NCI-H1930 (cell line): ENCODE measurements at regions not wholly inside any gene's neighbourhood (a gene's known extent, or its start where the extent isn't known, plus 50 kb on each side); places are given as distances from the start of the nearest gene placed in this dataset.

Experiments used
- DNase-seq, 2 experiments: peaks; one replicate each; lab custom pipeline; 2025; lab: John Stamatoyannopoulos, UW

DNA sequence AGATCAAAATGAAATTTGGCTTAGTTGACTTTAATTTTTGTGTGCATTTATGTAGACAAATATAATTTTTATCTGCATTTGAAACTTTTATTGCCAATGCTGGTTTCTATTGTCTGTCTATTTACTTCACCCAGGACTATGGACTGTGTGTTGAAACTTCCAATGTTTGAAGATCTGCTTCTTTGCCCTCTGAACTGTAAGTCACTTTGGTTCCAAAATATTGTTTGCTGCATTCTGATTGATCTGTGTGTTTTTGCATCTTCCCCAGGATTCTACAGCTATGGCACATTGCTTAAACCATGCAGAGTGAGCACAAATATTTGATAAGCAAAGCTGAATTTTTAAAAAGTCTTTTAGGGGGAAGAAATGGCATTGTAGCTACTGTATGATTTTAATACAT, 131.0 kb upstream of the SOX5 start:
- DNase-seq: no peak

- DNase-seq: no peak
Measured at GRCh38 chr12:24079083-24079482, 129.6 kb upstream of the SOX5 start.

- DNase-seq: no peak
Measured at GRCh38 chr12:24078318-24078765, 128.9 kb upstream of the SOX5 start.

DNA sequence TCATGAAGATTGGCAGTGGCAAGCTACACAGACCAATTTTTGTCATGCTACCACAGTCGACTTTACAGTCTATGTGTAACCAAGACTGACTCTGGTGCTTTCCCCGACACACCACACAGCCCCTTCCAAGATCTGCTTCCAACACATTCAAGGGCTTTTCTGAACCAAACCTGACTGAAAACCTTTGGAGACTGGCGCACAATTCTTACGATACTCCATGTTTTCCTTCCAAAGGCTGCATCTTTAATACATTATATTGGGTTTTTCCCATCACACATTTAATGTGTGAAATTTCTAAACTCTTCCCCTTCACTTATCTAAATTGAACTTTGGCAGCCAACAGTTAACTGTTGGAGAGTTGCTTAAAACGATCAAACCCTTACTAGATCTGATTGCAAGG, 127.7 kb upstream of the SOX5 start:
- no peak for DNase-seq

- DNase-seq: no peak
Measured at GRCh38 chr12:24075650-24076049, 126.2 kb upstream of the SOX5 start.

DNA sequence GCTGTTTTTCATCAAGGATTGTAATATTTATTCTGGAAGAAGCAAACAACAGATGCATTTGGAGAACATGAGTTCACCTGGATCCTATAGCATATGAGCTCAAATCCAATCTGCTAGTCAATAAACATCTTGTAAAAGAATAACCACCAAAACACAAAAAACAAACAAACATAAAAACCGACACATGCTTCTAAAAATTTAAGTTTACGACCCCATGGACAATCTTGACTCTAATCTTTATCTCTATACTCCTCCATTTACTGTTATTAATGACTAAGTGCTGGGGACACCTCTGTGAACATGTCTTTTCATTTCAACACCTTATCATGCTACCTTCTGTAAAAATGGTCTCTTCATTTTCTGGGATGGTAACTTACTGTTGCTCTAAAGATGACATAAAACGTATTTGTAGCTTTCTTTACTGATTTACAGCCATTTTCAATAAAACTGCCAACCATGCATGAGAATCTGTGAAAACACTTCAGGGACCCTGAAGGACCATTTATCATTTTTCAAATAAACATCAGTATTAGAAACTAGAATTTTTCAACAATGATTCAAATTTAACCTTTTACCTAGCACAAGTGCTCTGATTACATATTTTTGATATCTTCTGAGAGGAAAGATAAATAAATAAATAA, 123.8 kb upstream of the SOX5 start:
- DNase-seq: no peak

GRCh38 chr12:24072302-24072701, 122.8 kb upstream of the SOX5 start:
- no peak for DNase-seq

- DNase-seq: no peak
Measured at GRCh38 chr12:24071842-24072241, 122.4 kb upstream of the SOX5 start.

DNA sequence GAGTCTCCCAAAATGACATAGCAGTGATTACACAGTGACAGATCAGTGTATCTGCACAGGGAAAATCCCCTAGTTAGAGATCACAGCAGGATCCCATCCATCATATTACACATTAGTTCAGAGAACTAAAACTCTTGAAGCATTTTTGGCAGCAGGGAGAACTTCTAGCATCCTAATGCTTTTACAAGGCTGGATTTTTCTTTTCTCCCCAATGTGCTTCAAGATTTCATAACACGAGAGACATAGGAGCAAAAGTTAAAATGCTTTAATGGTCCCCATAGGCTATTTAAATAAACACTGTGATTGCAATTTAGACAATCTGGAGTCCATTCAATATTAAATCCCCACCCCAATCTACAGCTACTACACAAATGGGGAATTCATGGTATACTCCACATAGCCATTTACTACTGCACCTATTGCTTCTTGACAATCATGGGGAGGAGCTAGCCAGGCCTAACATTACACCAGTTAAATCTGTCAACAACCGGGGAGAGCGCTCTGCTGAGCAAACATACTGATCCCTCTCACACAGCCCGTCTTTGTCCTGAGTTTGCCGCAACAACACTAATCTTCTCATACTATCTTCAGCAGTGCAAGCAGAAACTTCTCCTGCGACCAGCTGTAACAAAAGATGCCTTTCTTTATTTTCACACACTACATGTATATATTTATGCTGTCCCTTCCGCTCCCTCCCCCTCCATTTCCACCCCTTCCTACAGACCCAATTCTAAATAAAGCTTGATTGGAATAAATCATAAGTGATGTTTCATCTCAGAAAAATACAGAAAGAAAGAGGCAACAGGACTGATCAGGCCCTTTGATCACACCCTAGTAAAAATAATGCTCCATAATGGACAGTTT, 120.3 kb upstream of the SOX5 start:
- peak; percentile 59 to 62 for DNase-seq

DNA sequence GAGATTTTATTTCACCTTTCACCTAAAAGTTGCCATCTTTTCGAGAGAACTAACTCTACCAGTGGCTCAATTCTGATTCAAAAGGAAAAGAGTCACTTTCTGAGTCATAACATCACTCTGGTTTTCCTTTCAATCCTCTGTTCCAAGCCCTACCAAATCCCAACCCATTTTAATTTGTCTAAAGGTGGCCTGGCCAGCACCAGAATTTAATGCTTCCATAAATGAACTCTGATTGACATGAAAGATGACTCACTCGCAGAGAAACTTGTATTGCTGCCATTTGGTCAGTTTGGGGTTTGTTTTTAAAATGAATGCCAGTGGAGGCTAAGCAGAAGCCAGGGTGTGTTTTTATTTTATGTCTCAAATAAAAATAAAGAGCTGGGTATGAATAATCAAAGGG, 117.4 kb upstream of the SOX5 start:
- no peak for DNase-seq

GRCh38 chr12:24066097-24066496, 116.6 kb upstream of the SOX5 start:
- no peak for DNase-seq

DNA sequence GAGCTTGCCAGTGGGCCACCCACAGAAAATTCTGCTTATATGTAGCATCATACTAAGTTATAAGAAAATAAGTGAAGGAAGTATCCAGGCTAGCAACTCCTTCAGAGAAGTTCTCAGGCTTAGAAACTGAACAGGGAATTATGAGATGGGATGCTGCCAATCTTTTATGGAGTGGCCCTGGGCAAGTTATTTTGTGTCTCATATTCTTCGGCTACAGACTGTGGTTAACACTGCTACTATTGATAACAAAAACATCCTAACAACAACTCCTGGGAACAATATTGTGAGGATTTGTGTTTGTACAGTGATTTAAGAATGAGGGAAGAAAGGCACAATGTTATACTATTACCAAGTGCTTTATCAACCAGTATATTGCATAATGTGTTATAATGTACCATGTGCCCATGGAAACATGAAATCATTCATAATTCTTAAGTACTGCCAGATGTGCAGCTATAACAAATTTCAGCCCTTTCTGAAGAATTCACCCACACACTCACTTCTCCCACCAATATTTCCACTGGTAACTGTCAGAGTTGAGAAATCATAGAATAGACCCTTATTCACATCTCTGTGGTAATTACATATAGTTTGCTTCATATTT, 113.3 kb upstream of the SOX5 start:
- no peak for DNase-seq

- DNase-seq: no peak
Measured at GRCh38 chr12:24060089-24060488, 110.6 kb upstream of the SOX5 start.

- no peak for DNase-seq
Measured at GRCh38 chr12:24057920-24058476, 108.5 kb upstream of the SOX5 start.

GRCh38 chr12:24055747-24056146, 106.3 kb upstream of the SOX5 start:
- DNase-seq: no peak

- no peak for DNase-seq
Measured at GRCh38 chr12:24054416-24054815, 104.9 kb upstream of the SOX5 start.

GRCh38 chr12:24049728-24050127, 100.3 kb upstream of the SOX5 start:
- DNase-seq: no peak

DNA sequence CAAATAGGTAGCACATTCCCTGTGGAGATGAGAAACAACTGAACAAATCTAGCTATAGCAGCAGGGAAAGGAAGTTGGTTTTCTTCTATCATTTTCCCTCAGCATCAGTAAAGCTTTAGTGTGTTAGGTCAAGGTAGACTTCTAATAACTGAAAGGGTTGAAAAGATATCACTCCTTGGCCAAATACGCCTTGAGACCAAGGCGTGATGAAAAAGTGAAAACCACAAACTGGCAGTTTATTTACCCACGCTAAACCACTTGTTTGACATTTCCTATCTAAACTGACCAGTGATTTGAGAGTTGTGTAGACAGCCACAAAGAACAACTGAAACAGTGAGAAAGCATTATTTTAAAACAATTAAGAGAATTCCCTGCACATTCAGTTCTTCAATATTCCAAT, 99.6 kb upstream of the SOX5 start:
- no peak for DNase-seq

DNA sequence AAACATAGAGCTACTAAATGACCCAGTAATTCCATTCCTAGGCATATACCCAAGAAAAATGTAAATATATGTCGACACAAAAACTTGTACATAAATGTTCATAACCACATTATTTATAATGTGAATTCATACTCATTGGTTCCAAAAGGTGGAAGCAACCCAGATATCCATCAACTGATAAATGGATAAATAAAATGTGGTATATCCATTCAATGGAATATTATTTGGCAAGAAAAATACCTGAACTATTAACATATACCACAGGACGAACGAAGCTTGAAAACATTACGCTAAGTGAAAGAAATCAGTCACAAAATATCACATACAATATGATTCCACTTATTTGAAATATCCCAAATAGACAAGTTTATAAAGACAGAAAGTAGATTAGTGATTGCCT, 99.0 kb upstream of the SOX5 start:
- DNase-seq: no peak

- no peak for DNase-seq
Measured at GRCh38 chr12:24047326-24047725, 97.9 kb upstream of the SOX5 start.

- DNase-seq: no peak
Measured at GRCh38 chr12:24045816-24046257, 96.4 kb upstream of the SOX5 start.

GRCh38 chr12:24044941-24045703, 95.7 kb upstream of the SOX5 start:
- DNase-seq: no peak
